ENCODE measurements at regions not wholly inside any gene's neighbourhood (a gene's known extent, or its start where the extent isn't known, plus 50 kb on each side); places are given as distances from the start of the nearest gene placed in this dataset.

GRCh38 chr6:22015944-22016343 is 280.9 kb downstream of the PRL start:
- no peak overlapping the region for H2BK20ac ChIP-seq (ENCODE audit: low read depth, low read length, poor library complexity, severe bottlenecking)
- no peak overlapping the region for H4K5ac ChIP-seq (ENCODE audit: insufficient read length, low read depth, low read length)
- no peak overlapping the region for H2BK15ac ChIP-seq (ENCODE audit: low read depth, low read length)
- H3K4ac ChIP-seq (ENCODE audit: low read depth, low read length) = no peak overlapping the region
- peaks cover 5 to 6% (median 6%) of the 10 kb centered on the region in 3 experiments; a peak in 5 of 7 replicates for H3K36me3 Mint-ChIP-seq (ENCODE audit: insufficient read depth in 1 of 3, low read depth in 3 of 3)
- no peaks in the 10 kb centered on the region for H3K9me3 Mint-ChIP-seq
- TF ChIP-seq CTCF (conservative IDR thresholded peaks at IDR 0.05) = no peak
- peaks cover 16 to 22% of the 10 kb centered on the region in 2 experiments for H3K4me1 Mint-ChIP-seq
- H3K27ac ChIP-seq (ENCODE audit: insufficient read length, low read depth, low read length) = no peak overlapping the region
- no peaks in the 10 kb centered on the region for H3K27me3 Mint-ChIP-seq (ENCODE audit: low read depth)
- no peak overlapping the region for H3K14ac ChIP-seq (ENCODE audit: insufficient read depth, low read length)
- H3K27me3 ChIP-seq (ENCODE audit: insufficient read depth, low read length) = no peaks in the 10 kb centered on the region
- H3K23me2 ChIP-seq (ENCODE audit: insufficient read length, low read depth, low read length, poor library complexity, severe bottlenecking) = no peaks in the 10 kb centered on the region
- no CpG with 5 or more reads among the region's 5 CpGs for WGBS (ENCODE audit: extremely low coverage, insufficient read length, low lambda C conversion rate)
- H3K4me2 ChIP-seq (ENCODE audit: insufficient read depth, insufficient read length, low read length) = no peak overlapping the region
- no peak overlapping the region for H4K91ac ChIP-seq (ENCODE audit: insufficient read length, low read depth, low read length)
- H3K4me3 Mint-ChIP-seq = no peak overlapping the region
- peaks cover 9% of the 10 kb centered on the region for H3K79me1 ChIP-seq (ENCODE audit: insufficient read depth, low read depth, low read length, poor library complexity, severe bottlenecking)
- no peaks in the 10 kb centered on the region for H4K20me1 ChIP-seq (ENCODE audit: control insufficient read depth, insufficient read depth, insufficient read length)
- no peaks in the 10 kb centered on the region; the same call in 1 of the 2 replicates for H3K4me1 ChIP-seq (ENCODE audit: insufficient read depth, low read length)
- peaks cover 4% of the 10 kb centered on the region; the same call in 1 of the 2 replicates for H3K79me2 ChIP-seq (ENCODE audit: insufficient read depth, low read length)
- no peak overlapping the region for H3K9ac ChIP-seq (ENCODE audit: extremely low read depth, insufficient read length, low read length)
- H2AFZ ChIP-seq (ENCODE audit: low read length) = no peak overlapping the region
- no peak overlapping the region for H2AK5ac ChIP-seq (ENCODE audit: insufficient read length, low read length)
- no peak overlapping the region for H3T11ph ChIP-seq (ENCODE audit: low read length)
- no peak overlapping the region for H3K56ac ChIP-seq (ENCODE audit: insufficient read length, low read depth, low read length)
- no peak overlapping the region for H3K23ac ChIP-seq (ENCODE audit: insufficient read length, low read depth, low read length)
- H2BK5ac ChIP-seq (ENCODE audit: insufficient read length, low read length) = no peak overlapping the region
- H4K8ac ChIP-seq (replicated peaks; ENCODE audit: insufficient read length, low read depth, low read length) = no peak overlapping the region
- H3K27ac Mint-ChIP-seq = peak overlapping the region in 1 of 3 experiments; percentile 24; a peak in 1 of 7 replicates
- H2BK12ac ChIP-seq (ENCODE audit: insufficient read length, low read depth, low read length) = no peak overlapping the region
- H3K9me3 ChIP-seq (ENCODE audit: control insufficient read depth, low read depth, low read length) = no peaks in the 10 kb centered on the region
- H2BK120ac ChIP-seq (ENCODE audit: low read depth, low read length, poor library complexity, severe bottlenecking) = no peak overlapping the region
- H3K18ac ChIP-seq (ENCODE audit: insufficient read length, low read depth, low read length) = no peak overlapping the region
- no peak for DNase-seq
